GM08714 (cell line): ENCODE measurements at regions not wholly inside any gene's neighbourhood (a gene's known extent, or its start where the extent isn't known, plus 50 kb on each side); places are given as distances from the start of the nearest gene placed in this dataset.
"Not testable (repeated sequence)": the region's sequence is repeated elsewhere in the genome, so short reads cannot be mapped to it uniquely, and the experiment has no call there.

ENCODE experiments used
- H3K4me3 ChIP-seq: fragments of 200-500 bp; sonication (Bioruptor generic); 2 replicates; pipeline ENCODE4 v1.5.1; 2014; ENCODE audit warnings: mild to moderate bottlenecking, low read length, inconsistent platforms
- ZNF274 ChIP-seq: IDR thresholded peaks from 2 replicates; pipeline ENCODE4 v1.6.1; 2012; ENCODE audit warnings: mild to moderate bottlenecking, low read depth, low read length

GRCh38 chr12:127008755-127009403 lies 1258.1 kb upstream of the TMEM132C start:
- H3K4me3 ChIP-seq: no peak overlapping the region
- no peak for TF ChIP-seq ZNF274

- no peak overlapping the region for H3K4me3 ChIP-seq
- TF ChIP-seq ZNF274: no peak
These were observed 1254.9 kb upstream of the TMEM132C start for GRCh38 chr12:127012109-127012508.

- no peak for TF ChIP-seq ZNF274
These were observed 1253.8 kb upstream of the TMEM132C start for GRCh38 chr12:127013197-127013596.

GRCh38 chr12:127014079-127014478 lies 1252.9 kb upstream of the TMEM132C start:
- no peak overlapping the region for H3K4me3 ChIP-seq
- TF ChIP-seq ZNF274: no peak

More at GRCh38 chr12:127013197-127013596, 1253.8 kb upstream of the TMEM132C start:
- H3K4me3 ChIP-seq: no peak overlapping the region

- no peak overlapping the region for H3K4me3 ChIP-seq
- TF ChIP-seq ZNF274: no peak
These were observed 1242.2 kb upstream of the TMEM132C start for GRCh38 chr12:127024791-127025190.

GRCh38 chr12:127025545-127025944 lies 1241.4 kb upstream of the TMEM132C start:
- H3K4me3 ChIP-seq: no peak overlapping the region
- TF ChIP-seq ZNF274: no peak

- H3K4me3 ChIP-seq: no peak overlapping the region
- no peak for TF ChIP-seq ZNF274
These were observed 1231.7 kb upstream of the TMEM132C start for GRCh38 chr12:127035011-127035879.

GRCh38 chr12:127038152-127038551 lies 1228.8 kb upstream of the TMEM132C start:
- TF ChIP-seq ZNF274: no peak
- H3K4me3 ChIP-seq: no peak overlapping the region

- TF ChIP-seq ZNF274: no peak
These were observed 1228.2 kb upstream of the TMEM132C start for GRCh38 chr12:127038761-127039160.

GRCh38 chr12:127041985-127042625 lies 1224.9 kb upstream of the TMEM132C start:
- H3K4me3 ChIP-seq: no peak overlapping the region; the same call in 1 of the 2 replicates
- no peak for TF ChIP-seq ZNF274

More at GRCh38 chr12:127038761-127039160, 1228.2 kb upstream of the TMEM132C start:
- no peak overlapping the region for H3K4me3 ChIP-seq

- no peak overlapping the region for H3K4me3 ChIP-seq
- no peak for TF ChIP-seq ZNF274
These were observed 1223.2 kb upstream of the TMEM132C start for GRCh38 chr12:127043731-127044130.

GRCh38 chr12:127044836-127045235 lies 1222.1 kb upstream of the TMEM132C start:
- no peak overlapping the region for H3K4me3 ChIP-seq
- TF ChIP-seq ZNF274: no peak

GRCh38 chr12:127046467-127046866 lies 1220.5 kb upstream of the TMEM132C start:
- H3K4me3 ChIP-seq: no peak overlapping the region
- TF ChIP-seq ZNF274: no peak

- no peak for TF ChIP-seq ZNF274
- H3K4me3 ChIP-seq: no peak overlapping the region
These were observed 1218.9 kb upstream of the TMEM132C start for GRCh38 chr12:127048057-127048456.

- not testable (repeated sequence) for H3K4me3 ChIP-seq
These were observed 1218.4 kb upstream of the TMEM132C start for GRCh38 chr12:127048525-127048924.

GRCh38 chr12:127051139-127051538 lies 1215.8 kb upstream of the TMEM132C start:
- H3K4me3 ChIP-seq: no peak overlapping the region
- no peak for TF ChIP-seq ZNF274
